Stimulated activated naive CD8-positive, alpha-beta T cell treated with anti-CD3 and anti-CD28 coated beads, Interleukin-15, Interleukin-2, amounts not matched to agents 100 U/mL and 50 U/mL, for 24 hours (primary cell): ENCODE measurements at regions not wholly inside any gene's neighbourhood (a gene's known extent, or its start where the extent isn't known, plus 50 kb on each side); places are given as distances from the start of the nearest gene placed in this dataset.
"Not testable (repeated sequence)": the region's sequence is repeated elsewhere in the genome, so short reads cannot be mapped to it uniquely, and the experiment has no call there.

Experiments used
- ATAC-seq: fragments of 150-1000 bp; cut with Tn5 transposase; one replicate; pipeline ENCODE4 v1.10.0; 2021
- DNase-seq: peaks from one replicate; pipeline ENCODE4 v3.0.0; 2021

DNA sequence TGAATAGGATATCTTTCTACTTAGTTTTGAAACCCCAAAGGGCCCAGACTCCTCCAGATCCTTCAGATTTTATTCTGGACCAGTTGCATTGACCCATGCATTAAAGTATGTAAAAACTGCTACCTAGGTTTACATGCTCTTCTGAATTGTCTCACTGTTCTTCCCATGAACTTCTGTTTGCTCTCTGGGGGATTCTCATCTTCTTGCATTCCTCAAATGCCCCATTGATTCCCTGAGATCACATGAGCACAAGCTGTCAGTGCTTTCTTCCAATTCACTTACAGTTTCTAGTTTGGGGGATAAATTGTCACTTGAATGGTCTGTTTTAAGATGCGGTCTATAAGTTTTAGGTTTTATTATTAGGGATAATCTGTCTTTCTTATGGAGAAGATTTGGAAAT lies 188.9 kb upstream of the KIF2B start:
- no peak for DNase-seq
- no peak for ATAC-seq

DNA sequence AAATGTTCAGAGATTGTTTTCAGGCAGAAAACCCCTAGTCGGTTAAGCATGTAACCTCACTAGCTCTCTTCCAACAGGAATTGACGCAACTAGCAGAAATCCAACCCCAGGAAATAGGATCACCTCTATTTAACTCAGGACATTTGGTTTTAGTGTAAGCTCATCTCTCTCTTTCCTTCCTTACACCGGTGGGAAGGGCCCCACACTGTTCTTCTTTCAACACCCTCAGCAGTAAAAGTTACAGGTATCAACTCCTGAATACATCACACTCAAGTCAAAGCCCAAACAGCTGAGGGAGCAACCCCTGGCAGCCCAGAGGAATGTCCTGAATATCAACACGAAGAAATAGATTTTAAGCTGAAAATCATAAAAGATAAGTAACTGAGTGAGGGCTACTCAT lies 191.2 kb upstream of the KIF2B start:
- no peak for ATAC-seq
- DNase-seq, result no peak

DNA sequence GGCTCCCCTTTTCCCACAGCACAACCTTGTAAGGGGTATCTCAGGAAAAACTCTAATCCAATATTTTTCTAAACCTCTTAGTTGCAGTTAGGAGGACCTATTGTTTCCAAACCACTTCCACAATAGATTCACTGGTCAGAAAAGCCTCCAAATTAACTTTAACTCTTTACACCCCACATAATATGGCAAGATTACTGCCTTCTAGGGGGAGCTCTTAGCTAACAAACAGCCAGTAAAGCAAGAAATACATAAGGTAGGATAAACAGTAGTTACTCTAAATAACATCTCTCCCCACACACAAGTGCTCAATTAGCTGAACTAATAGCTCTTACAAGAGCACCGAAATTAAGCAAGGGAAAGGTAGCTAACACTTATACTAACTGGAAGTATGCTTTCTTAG lies 192.1 kb upstream of the KIF2B start:
- no peak for DNase-seq

DNA sequence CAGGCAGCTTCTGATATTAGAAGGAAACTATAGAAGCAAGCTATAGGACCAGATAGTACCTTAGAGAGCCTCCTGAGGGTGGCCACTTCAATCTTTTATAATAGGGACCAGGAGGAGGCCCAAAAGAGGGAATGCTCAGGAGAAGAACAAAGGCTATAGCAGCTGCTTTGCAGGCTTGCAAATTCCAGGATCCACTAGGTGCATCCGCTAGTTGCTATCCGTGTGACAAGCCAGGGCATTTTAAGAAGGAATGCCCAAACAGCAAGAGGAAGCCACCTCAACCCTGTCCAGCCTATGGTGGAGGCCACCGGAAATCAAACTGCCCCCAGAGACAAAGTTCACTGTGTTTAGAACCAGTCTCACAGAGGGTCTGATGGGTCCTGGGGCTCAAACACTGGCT lies 192.6 kb upstream of the KIF2B start:
- ATAC-seq, result no peak
- DNase-seq, result no peak

More for the DNA sequence above, 192.1 kb upstream of the KIF2B start:
- no peak for ATAC-seq

DNA sequence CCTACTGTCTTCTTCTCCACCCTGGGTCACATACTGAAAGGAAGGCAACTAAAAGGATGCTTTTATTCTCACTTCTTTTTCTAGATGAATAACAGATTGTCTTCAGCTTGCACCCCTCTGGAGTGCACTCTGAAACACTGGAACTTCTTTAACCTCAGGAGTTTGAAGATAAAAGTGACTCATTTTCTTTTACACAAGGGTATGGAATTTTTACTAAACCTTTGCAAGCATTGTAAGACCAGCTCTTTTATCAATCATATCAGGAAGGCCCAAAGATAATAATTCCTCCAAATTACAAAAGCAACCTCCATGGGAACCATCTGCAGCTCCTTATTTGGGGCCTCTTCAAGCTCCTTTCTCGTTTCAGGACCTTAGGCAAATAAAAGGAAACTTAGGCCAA lies 193.5 kb upstream of the KIF2B start:
- no peak for ATAC-seq
- DNase-seq, result no peak

DNA sequence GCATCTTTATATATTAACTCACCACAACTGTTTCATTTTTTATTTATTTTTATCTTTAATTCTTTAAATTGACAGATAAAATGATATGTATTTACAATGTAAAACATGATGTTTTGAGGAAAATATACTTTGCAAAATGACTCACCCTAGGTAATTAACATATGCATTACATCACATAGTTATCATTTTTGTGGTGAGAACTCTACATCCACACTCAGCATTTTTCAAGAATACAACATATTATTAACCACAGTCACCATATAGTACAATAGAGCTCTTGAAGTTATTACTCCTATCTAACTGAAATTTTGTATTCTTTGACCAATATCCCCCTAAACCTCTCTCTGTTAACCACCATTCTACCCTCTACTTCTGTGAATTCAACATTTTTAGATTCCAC lies 194.7 kb upstream of the KIF2B start:
- DNase-seq (no peak), ATAC-seq (no peak)

DNA sequence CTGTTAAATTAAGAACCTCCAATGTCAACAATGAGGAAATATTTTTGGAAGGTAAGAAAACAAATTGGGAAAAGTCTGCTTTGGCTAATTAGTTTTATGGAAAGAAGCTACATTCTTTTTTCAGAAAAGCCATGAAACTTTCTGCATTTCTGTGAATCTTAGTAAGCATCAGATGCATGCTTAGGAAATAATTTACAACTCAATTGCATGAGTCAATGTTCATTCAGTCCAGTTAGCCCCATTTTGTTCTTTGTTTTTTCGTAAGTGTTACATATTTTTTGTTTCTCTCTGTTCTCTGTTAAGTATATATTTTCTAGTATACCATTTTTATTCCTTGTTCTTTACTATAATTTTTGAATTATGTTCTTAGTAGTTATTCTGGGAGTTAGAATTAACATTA lies 195.2 kb upstream of the KIF2B start:
- ATAC-seq, result no peak
- no peak for DNase-seq

DNA sequence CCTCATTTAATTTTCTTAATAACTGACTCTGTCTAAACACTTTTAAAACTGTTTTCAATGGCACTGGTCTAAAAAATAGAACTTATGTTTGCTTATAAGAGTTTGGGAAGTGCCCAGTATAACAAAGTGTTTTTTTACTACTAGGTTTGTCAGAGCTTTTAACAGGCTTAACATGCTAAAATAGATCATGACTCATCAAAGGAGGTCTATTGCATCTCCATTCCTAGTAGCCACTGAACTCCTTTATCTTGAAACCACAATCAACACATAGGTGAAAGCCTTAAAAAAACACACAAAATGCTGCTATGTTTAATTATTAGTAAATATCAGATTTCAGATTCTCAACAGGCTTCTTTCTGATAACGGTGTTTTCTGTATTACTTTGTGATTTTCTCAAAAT lies 196.4 kb upstream of the KIF2B start:
- DNase-seq, result no peak
- ATAC-seq, result no peak

DNA sequence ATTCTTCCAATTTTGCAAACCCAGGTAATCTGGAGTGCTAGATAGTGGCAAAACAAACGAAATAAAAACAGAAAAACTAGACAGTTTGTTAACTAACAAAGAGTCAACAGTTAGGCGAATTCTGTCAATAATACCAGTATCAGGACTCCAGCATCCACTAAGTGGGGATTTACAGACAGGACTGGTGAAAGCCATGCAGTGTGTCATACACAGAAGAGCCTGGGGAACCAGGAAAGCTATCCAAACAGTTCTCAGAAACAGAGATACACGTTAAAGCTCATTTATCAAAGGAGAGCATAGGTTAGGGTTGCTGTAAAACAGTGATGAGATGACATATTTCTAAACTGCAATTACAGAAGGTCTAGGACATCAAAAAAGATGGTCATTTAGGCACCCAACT lies 203.7 kb upstream of the KIF2B start:
- no peak for ATAC-seq
- DNase-seq, result no peak

DNA sequence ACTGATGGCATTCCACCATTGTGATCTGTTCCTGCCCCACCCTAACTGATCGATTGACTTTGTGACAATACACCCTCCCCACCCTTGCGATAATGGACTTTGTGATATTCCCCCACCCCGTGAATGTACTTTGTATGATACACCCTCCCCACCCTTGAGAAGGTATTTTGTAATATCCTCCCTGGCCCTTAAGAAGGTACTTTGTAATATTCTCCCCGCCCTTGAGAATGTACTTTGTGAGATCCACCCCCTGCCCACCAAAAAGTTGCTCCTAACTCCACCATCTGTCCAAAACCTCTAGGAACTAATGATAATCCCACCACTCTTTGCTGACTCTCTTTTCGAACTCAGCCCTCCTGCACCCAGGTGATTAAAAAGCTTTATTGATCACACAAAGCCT lies 214.5 kb upstream of the KIF2B start:
- not testable (repeated sequence) for DNase-seq, ATAC-seq

DNA sequence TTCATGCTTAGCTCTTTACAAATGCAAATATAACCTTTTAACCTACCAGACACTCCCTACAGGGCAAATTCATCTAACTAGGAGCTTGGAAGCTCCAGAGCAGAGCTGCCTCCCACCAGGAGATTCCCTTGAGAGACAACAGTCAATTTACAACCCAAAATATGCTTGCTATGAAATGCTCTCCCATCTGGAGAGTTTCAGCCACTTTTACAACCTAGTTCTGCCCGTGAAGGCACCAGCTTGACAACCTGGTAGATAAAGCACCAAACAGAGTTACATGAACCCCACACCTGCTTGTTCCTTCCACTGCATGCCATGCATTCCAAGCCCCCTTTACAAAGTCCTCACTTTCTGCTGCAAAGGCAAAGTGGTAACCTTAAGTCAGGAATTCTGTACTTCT lies 215.3 kb upstream of the KIF2B start:
- no peak for DNase-seq
- no peak for ATAC-seq

DNA sequence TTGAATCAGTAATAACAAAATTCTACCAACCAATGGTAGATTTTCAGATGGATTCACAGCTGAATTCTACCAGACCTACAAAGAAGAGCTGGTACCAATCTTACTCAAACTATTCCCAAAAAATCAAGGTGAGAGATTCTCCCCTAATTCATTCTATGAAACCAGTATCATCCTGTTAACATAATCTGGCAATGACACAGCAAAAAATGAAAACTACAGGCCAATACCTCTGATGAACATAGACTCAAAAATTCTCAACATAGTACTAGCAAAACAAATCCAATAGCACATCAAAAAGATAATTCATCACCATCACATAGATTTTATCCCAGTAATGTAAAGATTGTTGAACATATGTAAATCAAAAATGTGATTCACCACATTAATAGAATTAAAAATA lies 234.4 kb upstream of the KIF2B start:
- ATAC-seq (no peak), DNase-seq (no peak)

DNA sequence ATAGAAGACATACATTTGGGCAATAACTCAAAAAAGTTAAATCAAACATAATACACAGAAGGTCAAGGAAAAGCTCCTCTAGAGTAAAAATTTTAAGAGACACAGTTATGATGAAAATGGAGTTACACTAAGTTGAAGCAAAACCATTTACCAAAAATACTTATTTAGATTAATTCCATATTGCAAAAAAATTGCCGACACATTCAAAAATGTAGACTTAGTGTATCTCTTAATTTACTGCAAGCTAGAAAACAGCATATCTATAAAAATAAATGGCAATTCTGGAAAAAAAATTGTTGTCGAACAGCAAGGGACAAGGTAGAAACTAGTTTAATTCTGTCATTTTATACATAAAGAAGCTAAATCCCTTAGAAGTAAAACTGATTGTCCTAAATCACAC lies 248.7 kb upstream of the KIF2B start:
- no peak for ATAC-seq
- no peak for DNase-seq

DNA sequence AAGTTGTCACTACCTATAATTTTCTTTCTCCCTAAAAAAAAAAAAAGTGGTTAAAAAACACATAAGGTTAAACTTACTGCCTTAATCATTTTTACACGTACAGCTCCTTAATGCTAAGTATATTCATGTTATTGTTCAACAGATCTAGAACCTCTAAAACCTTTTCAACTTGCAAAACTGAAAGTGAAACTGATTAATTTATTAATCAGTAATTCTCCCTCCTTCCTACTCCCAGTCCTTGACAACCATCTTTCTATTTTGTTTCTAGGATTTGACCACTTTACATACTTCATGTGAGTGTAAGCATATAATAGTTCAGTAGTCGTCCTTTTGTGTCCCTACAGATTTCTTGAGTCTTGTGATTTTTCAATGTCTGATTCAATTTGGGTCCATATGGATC lies 251.4 kb upstream of the KIF2B start:
- DNase-seq (no peak), ATAC-seq (no peak)

DNA sequence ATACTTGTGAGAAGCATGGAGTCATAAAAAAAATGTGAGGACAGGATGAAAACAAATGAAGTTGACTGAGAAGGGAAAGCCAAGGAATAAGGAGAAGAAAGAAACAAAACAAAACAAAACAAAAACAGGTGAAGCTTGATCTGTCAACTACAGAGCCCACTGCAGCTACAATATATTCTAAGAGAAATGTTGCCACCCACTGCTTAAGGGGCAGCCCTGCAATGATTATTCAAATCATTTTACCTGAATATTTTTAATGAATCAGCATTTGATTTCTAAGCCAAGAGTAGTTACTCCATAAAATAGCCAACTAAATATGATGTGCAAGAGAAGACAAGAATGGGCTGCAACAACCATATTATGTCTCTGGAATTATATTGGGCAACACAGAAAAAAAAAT lies 252.0 kb upstream of the KIF2B start:
- ATAC-seq, result no peak
- DNase-seq, result no peak

DNA sequence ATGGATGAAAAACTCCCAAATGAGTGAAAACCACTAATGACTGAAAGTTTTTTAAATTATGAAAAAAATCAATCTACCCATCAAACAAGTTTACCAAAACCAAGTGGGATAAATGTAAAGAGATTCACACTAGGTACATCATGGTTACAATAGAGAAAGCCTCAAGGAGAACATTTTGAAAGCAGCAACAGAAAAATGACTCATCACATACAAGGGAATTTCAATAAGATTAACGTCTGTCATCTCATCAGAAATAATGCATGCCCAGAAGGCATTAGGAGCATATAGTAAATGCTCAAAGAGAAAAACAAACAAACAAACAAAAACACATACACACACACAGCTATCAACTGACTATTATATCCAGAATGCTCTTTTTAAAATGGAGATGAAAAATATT lies 261.8 kb upstream of the KIF2B start:
- no peak for DNase-seq
- no peak for ATAC-seq

DNA sequence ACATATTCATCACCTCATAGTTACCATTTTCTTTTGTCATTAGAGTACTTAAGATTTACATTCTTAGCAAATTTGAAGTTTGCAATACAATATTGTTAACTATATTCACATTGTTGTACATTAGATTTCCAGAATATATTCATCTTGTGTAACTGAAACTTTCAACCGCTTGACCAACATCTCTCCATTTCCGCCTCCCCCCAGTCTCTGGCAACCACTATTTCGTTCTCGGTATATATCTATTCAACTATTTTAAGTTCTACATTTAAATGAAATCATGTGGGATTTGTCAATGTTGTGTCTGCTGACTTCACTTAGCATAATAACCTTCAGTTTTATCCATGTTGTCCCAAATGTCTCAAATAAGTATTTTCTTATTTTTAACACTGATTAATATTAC lies 274.5 kb upstream of the KIF2B start:
- ATAC-seq (no peak), DNase-seq (no peak)

DNA sequence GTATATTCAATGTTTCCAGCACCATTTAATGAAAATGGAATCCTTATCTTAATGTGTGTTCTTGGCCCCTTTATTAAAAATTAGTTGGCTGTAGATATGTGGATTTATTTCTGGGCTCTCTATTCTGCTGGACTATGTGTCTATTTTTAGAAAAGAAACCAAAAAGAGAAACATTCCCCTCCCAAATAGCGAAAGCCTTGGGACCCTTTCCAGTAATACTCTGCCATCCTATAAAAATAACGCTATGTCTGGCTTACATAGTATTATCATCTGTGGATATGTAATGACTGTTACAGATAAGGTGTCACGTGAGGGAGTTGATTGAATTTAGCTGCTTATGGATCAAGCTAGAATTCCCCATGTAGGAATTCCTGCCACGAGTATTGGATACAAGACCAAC lies 279.3 kb upstream of the KIF2B start:
- ATAC-seq (no peak), DNase-seq (no peak)

DNA sequence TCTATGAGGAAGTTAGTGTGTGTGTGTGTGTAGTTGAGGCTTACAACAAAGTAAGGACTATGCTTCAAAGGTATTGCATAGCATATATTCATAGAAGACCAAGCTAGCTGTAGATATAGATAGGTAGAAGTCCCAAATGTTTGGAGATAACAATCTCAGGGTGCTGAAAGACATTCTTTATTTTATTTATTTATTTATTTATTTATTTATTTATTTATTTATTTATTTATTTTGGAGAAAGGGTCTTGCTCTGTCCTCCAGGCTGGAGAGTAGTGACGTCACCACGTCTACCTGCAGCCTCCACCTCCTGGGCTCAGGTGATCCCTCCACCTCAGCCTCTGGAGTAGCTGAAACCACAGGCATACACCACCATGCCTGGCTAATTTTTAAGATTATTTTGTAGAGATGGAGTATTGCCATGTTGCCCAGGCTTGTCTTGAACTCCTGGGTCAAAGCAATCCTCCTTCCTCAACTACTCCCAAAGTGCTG lies 284.6 kb upstream of the KIF2B start:
- DNase-seq, result no peak
- ATAC-seq, result no peak

DNA sequence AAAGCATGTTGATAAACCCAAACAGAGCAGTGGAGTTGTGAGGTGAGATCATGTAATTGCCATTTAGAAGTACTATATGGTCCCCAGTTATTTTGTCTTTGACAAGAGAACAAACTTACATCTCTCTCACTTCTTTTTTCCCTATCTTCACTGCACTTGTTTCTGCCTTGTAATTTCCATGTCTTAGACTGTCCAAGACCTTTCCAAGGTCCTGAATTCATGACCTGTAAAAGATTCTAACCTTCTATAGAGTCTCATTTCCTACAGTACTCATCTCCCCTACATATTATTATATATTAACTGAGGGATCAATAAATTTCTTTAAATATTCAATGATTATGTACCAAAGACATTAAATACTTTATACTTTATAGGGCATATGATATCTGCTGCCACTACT lies 295.3 kb upstream of the KIF2B start:
- ATAC-seq (no peak), DNase-seq (no peak)

DNA sequence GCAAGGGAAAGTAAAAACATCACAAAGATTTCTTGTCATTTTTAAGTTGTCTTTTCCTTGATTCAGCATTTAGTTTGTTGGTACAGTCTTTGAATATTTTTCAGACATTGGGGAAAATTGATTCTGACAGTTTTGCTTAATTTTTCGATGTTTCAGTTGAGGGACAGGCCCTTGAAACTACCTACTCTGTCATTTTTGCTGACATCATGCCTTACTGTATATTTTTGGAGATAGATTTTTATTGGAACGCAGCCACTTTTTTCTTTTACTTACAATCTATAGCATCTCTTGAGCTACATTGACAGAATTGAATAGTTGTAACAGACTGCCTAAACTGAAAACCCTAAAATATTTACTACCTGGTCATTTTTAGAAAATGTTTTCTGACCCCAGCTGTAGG lies 297.1 kb upstream of the KIF2B start:
- no peak for DNase-seq
- ATAC-seq, result no peak

DNA sequence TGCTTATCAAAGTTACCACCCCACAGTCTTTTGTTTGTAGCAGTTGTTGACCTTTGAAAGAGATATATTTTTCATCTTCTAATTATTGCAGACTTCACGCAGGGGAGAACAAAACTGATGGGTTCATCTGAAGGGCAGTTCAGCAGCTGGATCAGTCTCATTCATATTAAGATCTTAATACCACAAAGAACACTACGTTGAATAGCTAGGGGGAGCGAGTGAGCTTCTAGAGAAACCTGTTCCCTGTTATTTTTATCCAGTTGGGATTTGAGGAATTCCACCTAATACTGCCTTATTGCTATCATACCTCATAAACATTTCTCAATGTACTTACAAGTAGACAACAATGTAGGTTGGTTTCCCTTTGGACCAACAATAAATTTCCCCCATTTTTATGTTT lies 306.1 kb upstream of the KIF2B start:
- DNase-seq (no peak), ATAC-seq (no peak)

DNA sequence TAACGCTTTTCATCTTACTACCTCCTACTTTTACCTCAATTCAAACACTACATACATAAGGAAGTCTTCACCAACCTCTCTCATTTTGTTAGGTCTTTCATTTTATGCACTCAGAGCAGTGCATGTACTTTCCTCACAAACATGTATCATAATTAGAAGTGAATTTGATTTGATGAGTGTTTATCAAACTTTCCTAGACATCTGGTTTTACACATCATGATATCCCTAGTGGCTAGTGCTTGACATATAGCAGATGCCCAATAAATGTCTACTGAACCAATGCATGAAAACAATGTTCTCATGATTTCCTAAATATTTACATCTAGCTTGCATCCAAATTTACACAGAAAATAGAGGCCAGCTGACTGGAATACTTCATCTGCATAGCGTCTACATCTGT lies 323.4 kb upstream of the KIF2B start:
- DNase-seq (no peak), ATAC-seq (no peak)

DNA sequence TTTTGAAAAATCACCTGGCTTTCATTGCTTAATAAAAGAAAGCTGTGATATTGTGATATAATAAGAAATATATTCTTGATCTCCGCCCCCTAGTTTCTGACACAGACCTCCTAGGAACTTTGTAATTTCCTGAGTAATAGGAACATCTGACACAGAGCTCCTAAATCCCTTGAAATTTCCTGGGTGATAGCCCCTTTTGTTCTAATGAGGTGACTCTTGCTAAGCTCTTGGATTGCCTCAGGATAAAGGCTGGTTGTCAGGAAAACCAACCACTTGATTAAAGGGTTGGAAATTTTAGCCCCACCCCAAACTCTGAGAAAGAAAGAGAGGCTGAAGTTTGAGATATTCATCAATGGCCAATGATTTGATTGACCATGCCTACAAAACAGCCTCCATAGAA lies 326.4 kb upstream of the KIF2B start:
- DNase-seq (no peak), ATAC-seq (no peak)

DNA sequence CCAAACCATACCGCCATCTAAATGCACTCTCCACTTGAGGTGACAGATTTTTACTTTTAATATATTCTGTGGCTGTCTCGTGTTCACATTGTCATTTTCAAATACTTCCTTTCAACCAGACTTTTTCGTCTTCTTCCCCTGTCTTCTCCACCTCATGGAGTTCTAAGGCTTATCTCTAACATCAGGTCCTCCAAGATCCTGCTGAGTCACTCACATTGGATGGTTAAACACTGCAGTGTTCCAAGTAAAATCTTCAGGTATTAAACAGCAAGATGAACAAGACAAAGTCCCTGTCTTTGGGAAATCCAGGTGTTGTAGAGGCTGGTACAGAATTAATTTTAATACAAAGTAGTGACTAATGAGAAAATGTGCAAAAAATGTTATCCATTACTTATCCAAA lies 330.2 kb upstream of the KIF2B start:
- DNase-seq, result no peak

More for the DNA sequence above, 330.2 kb upstream of the KIF2B start:
- no peak for ATAC-seq
